ENCODE measurements at regions not wholly inside any gene's neighbourhood (a gene's known extent, or its start where the extent isn't known, plus 50 kb on each side); places are given as distances from the start of the nearest gene placed in this dataset.
A peak's percentile ranks its signal among the peaks of the same experiment; 100 is the strongest.

GRCh38 chr5:97454015-97454414 is 271.0 kb upstream of the RIOK2 start:
- DNase-seq (ENCODE audit: insufficient read length, low spot score) (no peak), FAIRE-seq (no peak)
- TF ChIP-seq PAX5 (IDR thresholded peaks at IDR 0.05; ENCODE audit: insufficient read depth, low read length, severe bottlenecking) = no peak
- no peak for TF ChIP-seq POLR2AphosphoS5 (IDR thresholded peaks at IDR 0.05; ENCODE audit: low read depth, low read length)
- no peak for TF ChIP-seq POLR2A (IDR thresholded peaks at IDR 0.05; ENCODE audit: low read depth, low read length)
- TF ChIP-seq TAF1 (IDR thresholded peaks at IDR 0.05; ENCODE audit: low read depth, low read length) = no peak

GRCh38 chr5:97455996-97456395 is 272.9 kb upstream of the RIOK2 start:
- DNase-seq (ENCODE audit: insufficient read length, low spot score) = no peak
- FAIRE-seq = no peak
- TF ChIP-seq PAX5 (IDR thresholded peaks at IDR 0.05; ENCODE audit: insufficient read depth, low read length, severe bottlenecking) (no peak), TAF1 (IDR thresholded peaks at IDR 0.05; ENCODE audit: low read depth, low read length) (no peak), POLR2A (IDR thresholded peaks at IDR 0.05; ENCODE audit: low read depth, low read length) (no peak), POLR2AphosphoS5 (IDR thresholded peaks at IDR 0.05; ENCODE audit: low read depth, low read length) (no peak), SPI1 (IDR thresholded peaks at IDR 0.05; ENCODE audit: low read depth, low read length) (no peak), POU2F2 (IDR thresholded peaks at IDR 0.05; ENCODE audit: low read depth, low read length) (no peak)

DNA sequence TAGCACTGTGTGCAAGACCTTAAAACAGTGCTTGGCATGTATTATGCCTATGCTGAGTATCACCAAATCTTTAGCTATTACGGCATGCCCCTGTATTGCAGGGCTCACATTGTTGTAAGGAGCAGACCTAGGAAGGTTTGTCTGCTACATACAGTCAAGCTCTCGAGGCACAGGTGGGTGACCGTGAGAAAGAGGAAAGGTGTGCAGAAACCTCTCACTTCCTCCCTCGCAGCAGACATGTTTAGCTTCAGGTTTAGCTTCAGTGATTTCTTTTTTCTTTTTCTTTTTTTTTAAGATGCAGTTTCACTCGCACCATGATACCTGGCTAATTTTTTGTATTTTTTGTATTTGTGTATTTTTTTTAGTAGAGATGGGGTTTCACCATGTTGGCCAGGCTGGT is 275.8 kb upstream of the RIOK2 start:
- DNase-seq (ENCODE audit: insufficient read length, low spot score) (peak; percentile 5), FAIRE-seq (peak; percentile 73)
- TF ChIP-seq POU2F2 (IDR thresholded peaks at IDR 0.05; ENCODE audit: low read depth, low read length) (no peak), SPI1 (IDR thresholded peaks at IDR 0.05; ENCODE audit: low read depth, low read length) (peak; percentile 97)

- FAIRE-seq (no peak), DNase-seq (ENCODE audit: insufficient read length, low spot score) (no peak)
- TF ChIP-seq POLR2AphosphoS5 (IDR thresholded peaks at IDR 0.05; ENCODE audit: low read depth, low read length) (no peak), POU2F2 (IDR thresholded peaks at IDR 0.05; ENCODE audit: low read depth, low read length) (no peak)
These were observed 288.9 kb upstream of the RIOK2 start for GRCh38 chr5:97471951-97472350.

- FAIRE-seq (no peak), DNase-seq (ENCODE audit: insufficient read length, low spot score) (no peak)
- no peak for TF ChIP-seq SPI1 (IDR thresholded peaks at IDR 0.05; ENCODE audit: low read depth, low read length)
- TF ChIP-seq PAX5 (IDR thresholded peaks at IDR 0.05; ENCODE audit: insufficient read depth, low read length, severe bottlenecking) = no peak
- TF ChIP-seq POLR2A (IDR thresholded peaks at IDR 0.05; ENCODE audit: low read depth, low read length) = no peak
- TF ChIP-seq TAF1 (IDR thresholded peaks at IDR 0.05; ENCODE audit: low read depth, low read length) = no peak
These were observed 292.8 kb upstream of the RIOK2 start for GRCh38 chr5:97475847-97476246.

DNA sequence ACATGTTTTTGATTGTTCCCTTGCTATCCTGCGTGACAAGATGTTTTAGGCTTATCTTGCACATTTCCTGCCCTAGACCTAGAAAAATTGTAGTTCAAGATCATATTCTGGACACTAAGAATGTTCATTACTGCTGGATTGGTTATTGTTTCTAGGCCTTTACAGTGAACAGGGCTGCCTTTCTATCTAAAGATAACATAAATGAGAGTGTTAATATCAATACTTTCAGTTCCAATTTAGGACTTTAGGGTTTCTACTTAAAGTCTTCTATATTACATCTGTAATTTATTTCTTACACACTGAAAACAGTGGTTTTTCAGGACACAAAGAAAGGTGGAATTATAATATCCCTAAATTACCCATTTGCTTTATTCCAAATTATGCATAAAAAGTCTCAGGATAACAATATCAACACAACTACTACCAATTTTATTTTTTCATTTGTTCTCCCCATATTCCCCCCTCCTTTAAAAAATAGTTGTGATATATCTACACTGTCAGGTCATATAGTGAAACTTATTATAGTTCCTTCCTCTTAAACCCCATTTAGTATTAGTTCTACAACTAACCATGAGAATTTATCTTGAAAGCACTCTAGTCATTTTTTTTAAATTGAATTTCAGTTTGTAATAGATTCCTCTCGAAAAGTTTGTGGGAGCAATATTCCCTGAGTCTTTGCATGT is 293.9 kb upstream of the RIOK2 start:
- FAIRE-seq (peak; percentile 52), DNase-seq (ENCODE audit: insufficient read length, low spot score) (no peak)
- TF ChIP-seq POLR2A (IDR thresholded peaks at IDR 0.05; ENCODE audit: low read depth, low read length) (no peak), TAF1 (IDR thresholded peaks at IDR 0.05; ENCODE audit: low read depth, low read length) (no peak), POU2F2 (IDR thresholded peaks at IDR 0.05; ENCODE audit: low read depth, low read length) (no peak), POLR2AphosphoS5 (IDR thresholded peaks at IDR 0.05; ENCODE audit: low read depth, low read length) (no peak), PAX5 (IDR thresholded peaks at IDR 0.05; ENCODE audit: insufficient read depth, low read length, severe bottlenecking) (no peak), SPI1 (IDR thresholded peaks at IDR 0.05; ENCODE audit: low read depth, low read length) (no peak)

DNA sequence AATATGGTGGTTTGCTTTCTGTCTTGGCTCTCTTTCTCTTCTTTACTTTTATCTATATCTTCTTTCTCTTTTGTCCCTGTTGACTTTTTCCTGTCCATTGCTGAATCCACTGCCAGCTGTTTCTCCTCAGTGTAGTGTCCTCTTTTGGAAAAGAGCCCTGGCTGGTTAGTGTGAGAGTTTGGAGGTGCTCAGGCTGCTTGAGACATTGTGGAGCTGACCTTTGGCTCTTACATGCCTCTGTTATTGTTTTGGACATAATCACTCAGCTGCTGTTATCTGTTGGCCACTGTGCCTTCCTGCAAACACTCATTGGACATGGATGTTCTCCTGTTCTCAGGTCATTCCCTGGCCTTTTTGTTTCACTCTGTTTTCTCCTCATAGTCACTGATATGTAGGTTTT is 295.4 kb upstream of the RIOK2 start:
- TF ChIP-seq POLR2AphosphoS5 (IDR thresholded peaks at IDR 0.05; ENCODE audit: low read depth, low read length) = no peak
- no peak for TF ChIP-seq SPI1 (IDR thresholded peaks at IDR 0.05; ENCODE audit: low read depth, low read length)
- TF ChIP-seq POU2F2 (IDR thresholded peaks at IDR 0.05; ENCODE audit: low read depth, low read length) = no peak
- TF ChIP-seq TAF1 (IDR thresholded peaks at IDR 0.05; ENCODE audit: low read depth, low read length) = no peak
- TF ChIP-seq POLR2A (IDR thresholded peaks at IDR 0.05; ENCODE audit: low read depth, low read length) = no peak
- TF ChIP-seq PAX5 (IDR thresholded peaks at IDR 0.05; ENCODE audit: insufficient read depth, low read length, severe bottlenecking) = no peak
- no peak for FAIRE-seq
- no peak for DNase-seq (ENCODE audit: insufficient read length, low spot score)

DNA sequence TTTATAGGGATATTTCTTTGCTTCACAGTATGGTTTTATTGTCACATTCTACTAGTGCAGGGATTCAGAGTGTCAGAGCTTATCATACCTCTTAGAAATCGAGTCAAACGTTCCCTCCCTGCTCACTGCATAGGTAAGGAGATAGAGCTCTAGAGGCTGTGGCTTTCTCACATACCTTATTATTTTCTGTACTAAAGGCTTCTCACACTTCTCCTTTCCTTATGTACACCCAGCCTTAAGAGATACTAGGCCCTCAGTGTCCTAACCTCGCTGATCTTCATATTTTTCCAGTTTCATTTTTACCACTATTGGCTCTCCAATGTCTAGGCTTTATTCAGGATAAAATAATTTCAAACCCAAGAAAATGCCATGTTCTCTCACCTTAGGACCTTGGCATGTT is 297.3 kb upstream of the RIOK2 start:
- TF ChIP-seq PAX5 (IDR thresholded peaks at IDR 0.05; ENCODE audit: insufficient read depth, low read length, severe bottlenecking) (no peak), POLR2A (IDR thresholded peaks at IDR 0.05; ENCODE audit: low read depth, low read length) (no peak), TAF1 (IDR thresholded peaks at IDR 0.05; ENCODE audit: low read depth, low read length) (no peak), POLR2AphosphoS5 (IDR thresholded peaks at IDR 0.05; ENCODE audit: low read depth, low read length) (no peak), SPI1 (IDR thresholded peaks at IDR 0.05; ENCODE audit: low read depth, low read length) (peak; percentile 67)
- FAIRE-seq (no peak), DNase-seq (ENCODE audit: insufficient read length, low spot score) (no peak)

DNA sequence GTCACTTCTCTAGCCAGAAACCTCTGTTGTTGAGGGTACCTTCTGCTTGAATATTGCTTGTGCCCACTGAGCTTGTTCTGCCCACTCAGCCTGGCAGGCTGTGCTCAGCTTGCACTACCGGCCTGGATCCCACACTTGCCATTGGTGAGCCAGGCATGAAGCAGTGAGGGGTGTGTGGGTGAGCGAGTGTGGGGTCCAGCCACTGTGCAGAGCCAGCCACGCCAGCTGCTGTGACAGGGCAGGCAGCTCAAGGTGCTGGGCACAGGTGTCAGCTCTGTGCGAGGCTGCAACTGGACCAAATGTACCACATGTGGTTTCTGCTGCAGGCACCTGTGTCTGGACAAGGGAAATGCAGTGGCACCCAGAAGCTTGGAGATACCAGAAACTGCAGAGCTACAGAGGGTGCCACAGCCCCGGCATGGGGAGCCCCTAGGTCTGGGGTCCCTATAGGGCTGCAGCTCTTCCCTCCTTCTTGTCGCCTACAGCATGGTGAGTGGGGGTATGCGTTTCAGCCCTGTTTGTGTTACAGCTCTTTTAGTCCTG is 305.1 kb upstream of the RIOK2 start:
- TF ChIP-seq POLR2AphosphoS5 (IDR thresholded peaks at IDR 0.05; ENCODE audit: low read depth, low read length) (no peak), POLR2A (IDR thresholded peaks at IDR 0.05; ENCODE audit: low read depth, low read length) (no peak), TAF1 (IDR thresholded peaks at IDR 0.05; ENCODE audit: low read depth, low read length) (no peak), POU2F2 (IDR thresholded peaks at IDR 0.05; ENCODE audit: low read depth, low read length) (no peak), SPI1 (IDR thresholded peaks at IDR 0.05; ENCODE audit: low read depth, low read length) (no peak), PAX5 (IDR thresholded peaks at IDR 0.05; ENCODE audit: insufficient read depth, low read length, severe bottlenecking) (no peak)
- FAIRE-seq (no peak), DNase-seq (ENCODE audit: insufficient read length, low spot score) (no peak)

DNA sequence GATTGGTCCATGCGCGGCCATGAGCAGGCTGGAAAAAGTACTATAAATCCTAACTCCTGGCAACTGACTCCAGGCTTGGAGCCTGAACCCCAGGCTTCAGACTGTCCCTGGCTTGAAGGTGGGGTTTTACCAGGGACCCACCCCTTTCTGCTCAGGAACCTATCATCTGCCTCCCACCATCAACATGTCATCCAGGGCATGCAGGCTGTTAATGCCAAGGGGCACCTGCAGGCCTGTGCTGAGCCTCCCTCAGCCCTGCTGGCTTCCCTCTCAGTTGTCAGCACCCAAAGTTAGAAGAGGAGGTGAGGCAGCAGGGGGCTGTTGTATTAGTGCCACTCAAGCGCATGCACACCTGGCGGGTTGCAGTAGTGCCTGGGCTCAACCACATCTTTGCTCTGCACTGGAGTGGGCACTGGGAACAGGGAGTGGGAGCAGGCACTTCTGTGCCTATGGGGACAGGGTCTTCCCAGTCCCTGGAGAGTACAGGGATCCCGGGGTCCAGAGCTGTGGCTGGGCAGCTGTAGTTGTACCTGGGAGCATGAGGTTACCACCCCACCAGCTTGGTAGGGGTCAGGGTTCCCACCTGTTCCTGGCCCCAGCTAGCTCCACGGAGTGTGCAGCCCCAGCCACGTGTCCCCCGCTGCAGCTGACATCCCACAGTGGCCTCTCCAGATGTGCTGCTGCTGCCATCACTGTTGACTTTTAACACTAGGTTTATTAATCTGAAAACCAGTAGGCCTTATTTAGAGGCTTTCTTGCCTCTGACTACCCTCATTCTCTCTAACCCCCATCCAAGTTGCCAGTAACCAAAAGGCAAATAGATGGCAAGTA is 306.2 kb upstream of the RIOK2 start:
- FAIRE-seq (no peak), DNase-seq (ENCODE audit: insufficient read length, low spot score) (no peak)
- TF ChIP-seq POLR2A (IDR thresholded peaks at IDR 0.05; ENCODE audit: low read depth, low read length) (no peak), SPI1 (IDR thresholded peaks at IDR 0.05; ENCODE audit: low read depth, low read length) (no peak), POU2F2 (IDR thresholded peaks at IDR 0.05; ENCODE audit: low read depth, low read length) (no peak), TAF1 (IDR thresholded peaks at IDR 0.05; ENCODE audit: low read depth, low read length) (no peak), PAX5 (IDR thresholded peaks at IDR 0.05; ENCODE audit: insufficient read depth, low read length, severe bottlenecking) (no peak), POLR2AphosphoS5 (IDR thresholded peaks at IDR 0.05; ENCODE audit: low read depth, low read length) (no peak)
